ENCODE measurements at regions not wholly inside any gene's neighbourhood (a gene's known extent, or its start where the extent isn't known, plus 50 kb on each side); places are given as distances from the start of the nearest gene placed in this dataset.
"Not testable (repeated sequence)": the region's sequence is repeated elsewhere in the genome, so short reads cannot be mapped to it uniquely, and the experiment has no call there.

GRCh38 chr6:170192905-170193304 is 98.0 kb downstream of the DLL1 start:
- no peak for DNase-seq

DNA sequence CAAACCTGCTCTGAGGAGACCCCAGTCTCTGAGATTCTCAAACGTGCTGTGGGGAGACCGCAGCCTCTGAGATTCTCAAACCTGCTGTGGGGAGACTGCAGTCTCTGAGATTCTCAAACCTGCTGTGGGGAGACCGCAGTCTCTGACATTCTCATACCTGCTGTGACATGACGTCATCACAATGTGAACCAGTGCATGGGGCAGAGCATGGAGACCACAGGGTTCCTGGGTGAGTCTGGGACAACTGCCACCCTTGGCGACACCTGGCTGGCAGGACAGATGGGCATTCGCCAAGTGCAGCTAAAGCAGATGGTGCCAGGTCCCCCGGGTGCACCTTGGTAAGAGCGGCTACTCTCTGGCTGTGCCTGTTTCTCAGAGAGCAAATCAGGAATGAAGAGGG is 98.8 kb downstream of the DLL1 start:
- not testable (repeated sequence) for DNase-seq

GRCh38 chr6:170190046-170190445 is 100.8 kb downstream of the DLL1 start:
- no peak for DNase-seq

DNA sequence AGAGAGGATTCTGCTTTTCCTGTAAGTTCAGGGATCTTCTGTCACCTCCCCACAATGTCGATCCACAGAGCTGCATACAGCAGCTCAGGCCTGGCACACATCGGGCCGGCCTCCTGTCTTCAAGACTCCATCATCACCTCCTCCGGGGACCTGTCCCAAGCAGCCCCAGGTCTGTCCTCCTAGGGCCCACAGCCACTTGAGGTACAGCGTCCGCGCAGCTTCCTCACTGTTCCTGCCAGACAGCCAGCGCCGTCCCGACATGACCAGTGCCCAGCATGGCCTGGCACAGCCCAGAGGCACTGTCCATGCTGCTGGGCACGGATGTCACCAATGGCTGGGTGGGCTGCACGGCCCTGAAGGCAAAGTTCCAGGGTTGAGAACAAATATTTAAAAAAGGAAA is 101.6 kb downstream of the DLL1 start:
- no peak for DNase-seq

- no peak for DNase-seq
Measured at GRCh38 chr6:170188571-170189001, 102.3 kb downstream of the DLL1 start.

- no peak for DNase-seq
Measured at GRCh38 chr6:170187669-170188566, 103.0 kb downstream of the DLL1 start.

DNA sequence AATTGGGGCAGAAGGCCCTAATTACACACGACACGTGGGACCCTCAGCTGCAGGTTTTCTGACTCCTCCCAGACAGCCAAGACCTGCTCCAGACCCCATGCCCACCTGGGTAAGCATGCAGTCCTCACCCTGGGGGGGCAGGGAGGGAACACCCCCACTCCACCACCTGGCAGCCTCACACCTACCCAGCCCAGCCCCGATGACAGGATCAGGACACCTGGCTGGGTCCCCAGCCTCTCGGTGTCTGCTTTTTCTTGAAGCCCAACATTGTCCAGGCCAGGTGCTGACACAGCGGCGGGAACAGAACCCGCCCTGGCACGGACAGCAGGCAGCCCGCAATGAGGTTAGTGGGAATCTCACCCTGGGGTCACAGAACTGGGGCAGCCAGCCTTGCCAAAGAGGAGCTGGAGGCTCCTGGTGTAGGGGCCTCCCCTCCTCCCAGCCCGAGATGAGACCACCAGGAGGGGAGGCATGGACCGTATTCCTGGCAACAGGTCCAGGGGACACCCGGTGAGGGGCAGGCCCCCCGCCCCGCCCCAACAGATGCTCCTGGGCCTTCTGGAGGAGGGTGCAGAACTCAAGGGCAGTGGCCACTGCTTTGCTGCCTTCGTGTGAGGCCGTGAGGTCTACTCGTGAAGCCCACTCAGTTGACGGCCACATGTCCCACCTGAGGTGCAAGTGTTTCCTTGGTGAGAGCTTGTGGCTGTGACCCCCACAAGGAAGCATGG is 103.8 kb downstream of the DLL1 start:
- DNase-seq, result no peak

GRCh38 chr6:170186006-170186935 is 104.6 kb downstream of the DLL1 start:
- DNase-seq, result no peak

- no peak for DNase-seq
Measured at GRCh38 chr6:170185175-170185978, 105.5 kb downstream of the DLL1 start.

GRCh38 chr6:170184316-170184715 is 106.6 kb downstream of the DLL1 start:
- DNase-seq, result no peak

DNA sequence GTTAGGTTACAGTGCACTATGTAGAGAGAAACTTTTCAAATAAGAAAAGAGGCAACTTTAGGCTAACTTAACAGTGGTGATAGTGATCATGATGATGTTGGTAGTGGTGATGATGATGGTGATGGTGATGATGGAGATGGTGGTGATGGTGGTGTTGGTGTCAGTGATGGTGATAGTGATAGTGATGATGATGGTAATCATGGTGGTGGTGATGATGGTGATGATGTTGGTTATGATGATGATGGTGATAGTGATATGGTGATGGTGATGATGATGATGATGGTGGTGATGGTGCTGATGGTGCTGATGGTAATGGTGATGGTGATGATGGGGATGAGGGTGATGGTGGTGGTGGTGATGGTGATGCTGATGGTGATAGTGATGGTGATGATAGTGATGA is 107.4 kb downstream of the DLL1 start:
- no peak for DNase-seq

DNA sequence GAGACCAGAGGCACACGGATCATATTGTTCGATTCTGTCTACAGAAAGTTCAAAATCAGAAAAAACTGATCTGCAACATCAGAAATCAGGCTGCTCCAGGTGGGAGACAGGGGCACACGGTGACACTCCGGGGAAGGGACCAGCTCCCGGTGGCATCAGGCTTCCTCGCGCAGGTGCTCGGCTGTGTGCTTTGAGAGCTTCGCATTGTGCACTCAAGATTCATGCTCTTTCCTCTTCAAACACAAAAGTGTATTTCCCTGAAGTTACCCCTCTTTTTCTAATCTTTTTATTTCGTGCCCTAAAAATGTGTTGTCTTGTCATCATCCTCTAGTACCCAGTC is 108.1 kb downstream of the DLL1 start:
- DNase-seq, result no peak

DNA sequence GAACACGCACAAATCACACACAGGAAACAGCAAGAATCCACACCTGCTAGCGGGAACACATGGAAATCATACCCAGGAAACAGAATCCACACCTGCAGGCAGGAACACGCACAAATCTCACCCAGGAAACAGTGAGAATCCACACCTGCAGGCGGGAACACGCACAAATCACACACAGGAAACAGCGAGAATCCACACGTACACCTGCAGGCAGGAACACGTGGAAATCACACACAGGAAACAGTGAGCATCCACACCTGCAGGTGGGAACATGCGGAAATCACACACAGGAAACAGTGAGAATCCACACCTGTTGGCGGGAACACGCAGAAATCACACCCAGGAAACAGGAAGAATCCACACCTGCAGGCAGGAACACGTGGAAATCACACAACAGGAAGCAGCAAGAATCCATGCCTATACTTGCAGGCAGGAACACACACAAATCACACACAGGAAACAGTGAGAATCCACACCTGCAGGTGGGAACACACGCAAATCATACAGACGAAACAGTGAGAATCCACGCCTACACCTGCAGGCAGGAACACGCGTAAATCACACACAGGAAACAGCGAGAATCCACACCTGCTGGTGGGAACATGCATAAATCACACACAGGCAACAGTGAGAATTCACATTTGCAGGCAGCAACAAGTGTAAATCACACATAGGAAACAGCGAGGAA is 108.6 kb downstream of the DLL1 start:
- no peak for DNase-seq

DNA sequence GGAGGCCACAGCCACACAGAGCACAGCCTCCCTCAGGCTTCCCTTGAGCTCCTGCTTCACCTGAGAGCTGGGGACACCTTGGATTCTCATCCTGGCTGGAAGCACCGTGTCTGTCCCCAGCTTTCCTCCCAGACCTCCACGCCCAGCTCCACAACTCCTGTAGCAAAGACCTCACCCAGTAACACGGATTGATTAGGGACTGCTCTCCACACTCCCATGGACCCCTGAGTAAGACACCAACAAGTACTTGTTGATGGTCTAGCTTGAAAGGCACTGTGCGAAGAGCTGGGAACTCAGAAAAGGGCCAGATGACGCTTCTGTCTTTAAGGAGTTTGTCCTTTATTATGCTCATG is 109.6 kb downstream of the DLL1 start:
- DNase-seq, result no peak

GRCh38 chr6:170180671-170181337 is 110.1 kb downstream of the DLL1 start:
- DNase-seq, result no peak

DNA sequence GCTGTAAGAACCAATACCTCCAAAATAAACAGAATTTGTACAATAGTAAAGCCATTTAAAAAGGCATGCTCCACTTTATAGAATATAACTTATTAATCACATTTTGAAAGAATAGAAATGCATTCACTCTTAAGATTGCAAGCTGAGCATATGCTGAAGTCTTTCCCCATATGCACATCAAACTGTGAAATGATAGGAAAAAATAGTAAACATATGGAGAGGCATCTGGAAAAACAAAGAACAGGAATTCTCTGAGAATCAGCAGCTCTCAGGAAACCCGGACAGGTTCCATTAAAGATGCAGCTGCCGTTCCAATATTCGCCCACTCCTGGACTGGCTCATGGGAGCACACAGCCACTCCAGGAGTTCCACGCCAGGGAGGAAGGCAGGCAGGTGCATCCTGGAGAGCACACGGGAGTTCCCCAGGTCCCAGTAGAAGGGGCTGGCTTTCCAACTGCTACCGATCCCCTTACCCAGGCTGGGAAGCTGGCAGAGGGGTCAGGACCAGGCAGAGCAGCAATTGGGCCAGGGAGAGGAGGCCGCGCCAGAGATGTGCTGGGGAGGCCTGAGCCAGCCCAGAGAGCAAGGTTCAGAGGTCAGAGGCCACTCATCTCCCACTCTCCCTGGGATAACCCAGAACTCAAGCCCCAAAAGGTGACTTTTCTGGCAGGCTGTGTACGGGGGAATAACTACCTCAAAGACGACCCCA is 111.1 kb downstream of the DLL1 start:
- no peak for DNase-seq

GRCh38 chr6:170178561-170179477 is 112.1 kb downstream of the DLL1 start:
- peak; percentile 97 for DNase-seq

DNA sequence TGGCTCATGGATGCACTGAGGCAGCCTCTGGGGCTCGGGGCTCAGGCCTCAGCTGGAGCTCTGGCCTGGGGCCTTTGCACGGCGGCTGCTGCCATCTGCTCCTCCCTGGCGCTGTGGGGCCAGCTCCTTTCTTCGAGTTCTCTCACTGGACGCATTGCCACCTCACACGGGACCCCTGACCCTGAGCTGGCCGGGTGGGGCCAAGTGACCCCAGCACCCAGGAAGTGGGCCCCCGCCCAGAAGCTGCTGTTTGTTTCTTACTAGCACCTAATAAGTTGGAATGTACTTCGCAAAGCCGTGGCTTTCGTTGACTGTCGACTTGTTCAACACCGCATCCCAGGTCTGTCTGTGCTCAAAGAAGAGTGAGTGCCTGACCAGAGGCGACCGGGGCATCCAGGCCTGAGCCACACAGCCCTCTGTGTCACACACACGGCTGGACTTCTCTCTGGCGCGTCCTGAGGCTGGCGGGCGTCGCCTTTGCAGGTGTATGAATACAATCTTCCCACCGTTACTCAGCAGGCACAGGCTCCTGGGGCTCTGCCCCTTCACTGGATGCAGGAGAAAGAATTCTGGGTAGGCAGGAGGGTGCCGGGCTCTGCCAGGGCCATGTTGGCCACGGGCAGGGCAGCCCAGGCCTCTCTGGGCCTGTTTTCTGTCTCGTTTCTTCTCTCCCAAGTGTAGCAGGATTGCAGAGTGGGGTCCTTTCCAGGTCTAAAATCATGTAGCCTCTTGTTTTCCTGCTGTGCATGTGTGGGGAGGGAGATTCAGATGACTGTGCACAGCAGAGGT is 112.9 kb downstream of the DLL1 start:
- DNase-seq, result peak; percentile 36

All from NCI-H748 treated with DMSO at 0.1 percent for 48 hours (cell line).